PFSK-1 (cell line): ENCODE measurements at regions not wholly inside any gene's neighbourhood (a gene's known extent, or its start where the extent isn't known, plus 50 kb on each side); places are given as distances from the start of the nearest gene placed in this dataset.

Experiments
- SIN3A ChIP-seq: IDR thresholded peaks from 2 replicates; pipeline ENCODE4 v1.6.1; 2012; ENCODE audit warnings: mild to moderate bottlenecking, low read length, moderate library complexity, borderline replicate concordance; ENCODE audit not compliant: insufficient read depth
- TAF1 ChIP-seq: IDR thresholded peaks from 2 replicates; pipeline ENCODE4 v1.6.1; 2012; ENCODE audit warnings: low read length, control low read depth, borderline replicate concordance; ENCODE audit not compliant: insufficient read depth
- TF ChIP-seq, protein P1 (sequence below), 2 experiments: IDR thresholded peaks; 2 replicates each; pipeline versions ENCODE4 v1.6.1 to v1.8.0; 2011 to 2012; ENCODE audit warnings: low read depth in 2 of 2, low read length in 2 of 2, control low read depth in 1 of 2, inconsistent platforms in 1 of 2, mild to moderate bottlenecking in 1 of 2, moderate library complexity in 1 of 2; ENCODE audit not compliant: insufficient read depth in 1 of 2

DNA sequence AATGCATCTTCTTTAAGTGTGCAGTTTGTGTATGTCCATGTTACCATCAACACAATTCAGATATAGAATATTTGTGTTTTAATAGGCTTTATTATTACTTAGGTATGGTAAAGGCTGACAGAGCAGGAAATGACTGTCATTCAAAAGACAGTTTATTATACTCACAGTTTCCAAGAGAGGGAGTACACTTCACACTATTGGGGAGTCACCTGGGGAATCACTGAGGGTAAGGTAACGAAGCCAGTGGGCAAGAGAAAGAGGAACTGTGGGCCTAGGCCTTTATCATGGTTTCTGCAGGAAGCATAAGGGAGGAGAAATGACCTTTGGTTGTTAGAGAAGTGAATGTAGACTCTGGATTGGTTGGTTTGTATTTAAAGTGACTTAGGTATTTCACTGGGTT is 235.1 kb upstream of the HCCS start:
- TF ChIP-seq, protein P1, sequence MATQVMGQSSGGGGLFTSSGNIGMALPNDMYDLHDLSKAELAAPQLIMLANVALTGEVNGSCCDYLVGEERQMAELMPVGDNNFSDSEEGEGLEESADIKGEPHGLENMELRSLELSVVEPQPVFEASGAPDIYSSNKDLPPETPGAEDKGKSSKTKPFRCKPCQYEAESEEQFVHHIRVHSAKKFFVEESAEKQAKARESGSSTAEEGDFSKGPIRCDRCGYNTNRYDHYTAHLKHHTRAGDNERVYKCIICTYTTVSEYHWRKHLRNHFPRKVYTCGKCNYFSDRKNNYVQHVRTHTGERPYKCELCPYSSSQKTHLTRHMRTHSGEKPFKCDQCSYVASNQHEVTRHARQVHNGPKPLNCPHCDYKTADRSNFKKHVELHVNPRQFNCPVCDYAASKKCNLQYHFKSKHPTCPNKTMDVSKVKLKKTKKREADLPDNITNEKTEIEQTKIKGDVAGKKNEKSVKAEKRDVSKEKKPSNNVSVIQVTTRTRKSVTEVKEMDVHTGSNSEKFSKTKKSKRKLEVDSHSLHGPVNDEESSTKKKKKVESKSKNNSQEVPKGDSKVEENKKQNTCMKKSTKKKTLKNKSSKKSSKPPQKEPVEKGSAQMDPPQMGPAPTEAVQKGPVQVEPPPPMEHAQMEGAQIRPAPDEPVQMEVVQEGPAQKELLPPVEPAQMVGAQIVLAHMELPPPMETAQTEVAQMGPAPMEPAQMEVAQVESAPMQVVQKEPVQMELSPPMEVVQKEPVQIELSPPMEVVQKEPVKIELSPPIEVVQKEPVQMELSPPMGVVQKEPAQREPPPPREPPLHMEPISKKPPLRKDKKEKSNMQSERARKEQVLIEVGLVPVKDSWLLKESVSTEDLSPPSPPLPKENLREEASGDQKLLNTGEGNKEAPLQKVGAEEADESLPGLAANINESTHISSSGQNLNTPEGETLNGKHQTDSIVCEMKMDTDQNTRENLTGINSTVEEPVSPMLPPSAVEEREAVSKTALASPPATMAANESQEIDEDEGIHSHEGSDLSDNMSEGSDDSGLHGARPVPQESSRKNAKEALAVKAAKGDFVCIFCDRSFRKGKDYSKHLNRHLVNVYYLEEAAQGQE (IDR thresholded peaks at IDR 0.05; ENCODE audit: insufficient read depth in 1 of 2, low read depth in 2 of 2, low read length in 2 of 2): no peak
- no peak for TF ChIP-seq TAF1
- TF ChIP-seq SIN3A: no peak
